Kidney epithelial cell (primary cell): ENCODE measurements at regions not wholly inside any gene's neighbourhood (a gene's known extent, or its start where the extent isn't known, plus 50 kb on each side); places are given as distances from the start of the nearest gene placed in this dataset.

ENCODE experiments used
- DNase-seq: peaks from one replicate; pipeline ENCODE4 v3.0.0-alpha.2; 2010; ENCODE audit warnings: low read depth
- H3K27me3 ChIP-seq: 2 replicates; pipeline ENCODE4 v1.6.0; 2011; ENCODE audit warnings: low read length; ENCODE audit not compliant: control insufficient read depth, insufficient read depth
- H3K36me3 ChIP-seq: 2 replicates; pipeline ENCODE4 v1.5.1; 2011; ENCODE audit warnings: low read length; ENCODE audit not compliant: control insufficient read depth, insufficient read depth
- H3K4me3 ChIP-seq: 2 replicates; pipeline ENCODE4 v1.5.1; 2011; ENCODE audit warnings: low read depth, mild to moderate bottlenecking, control low read depth, low read length
- TF ChIP-seq, protein P1 (sequence below): IDR thresholded peaks from 2 replicates; pipeline ENCODE4 v1.5.1; 2011; ENCODE audit warnings: mild to moderate bottlenecking, moderate library complexity, low read length, control low read depth, inconsistent platforms; ENCODE audit not compliant: insufficient read depth, poor library complexity, severe bottlenecking

DNA sequence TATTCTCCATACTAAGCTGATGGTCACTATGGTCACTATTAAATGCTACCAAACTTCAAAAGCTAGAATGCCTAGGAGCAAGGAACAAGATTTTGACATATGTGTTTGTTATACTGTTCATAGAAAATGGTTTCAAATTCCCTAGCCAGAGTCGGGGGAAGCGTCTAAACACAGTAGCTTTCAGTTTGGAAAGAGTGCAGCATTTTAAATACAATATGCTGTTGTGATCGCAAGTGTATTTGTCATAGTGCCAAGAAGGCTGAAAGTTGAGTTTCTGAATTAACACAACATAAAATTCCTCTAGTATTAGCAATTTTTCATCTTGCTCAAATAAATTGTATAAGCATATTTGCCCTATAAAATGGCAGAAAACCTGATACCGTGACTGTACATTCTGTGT lies 280.4 kb downstream of the ZNF608 start:
- DNase-seq = no peak
- TF ChIP-seq, protein P1, sequence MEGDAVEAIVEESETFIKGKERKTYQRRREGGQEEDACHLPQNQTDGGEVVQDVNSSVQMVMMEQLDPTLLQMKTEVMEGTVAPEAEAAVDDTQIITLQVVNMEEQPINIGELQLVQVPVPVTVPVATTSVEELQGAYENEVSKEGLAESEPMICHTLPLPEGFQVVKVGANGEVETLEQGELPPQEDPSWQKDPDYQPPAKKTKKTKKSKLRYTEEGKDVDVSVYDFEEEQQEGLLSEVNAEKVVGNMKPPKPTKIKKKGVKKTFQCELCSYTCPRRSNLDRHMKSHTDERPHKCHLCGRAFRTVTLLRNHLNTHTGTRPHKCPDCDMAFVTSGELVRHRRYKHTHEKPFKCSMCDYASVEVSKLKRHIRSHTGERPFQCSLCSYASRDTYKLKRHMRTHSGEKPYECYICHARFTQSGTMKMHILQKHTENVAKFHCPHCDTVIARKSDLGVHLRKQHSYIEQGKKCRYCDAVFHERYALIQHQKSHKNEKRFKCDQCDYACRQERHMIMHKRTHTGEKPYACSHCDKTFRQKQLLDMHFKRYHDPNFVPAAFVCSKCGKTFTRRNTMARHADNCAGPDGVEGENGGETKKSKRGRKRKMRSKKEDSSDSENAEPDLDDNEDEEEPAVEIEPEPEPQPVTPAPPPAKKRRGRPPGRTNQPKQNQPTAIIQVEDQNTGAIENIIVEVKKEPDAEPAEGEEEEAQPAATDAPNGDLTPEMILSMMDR = no peak
- no peaks in the 10 kb centered on the region for H3K36me3 ChIP-seq
- no peak overlapping the region for H3K4me3 ChIP-seq
- H3K27me3 ChIP-seq = no peaks in the 10 kb centered on the region

DNA sequence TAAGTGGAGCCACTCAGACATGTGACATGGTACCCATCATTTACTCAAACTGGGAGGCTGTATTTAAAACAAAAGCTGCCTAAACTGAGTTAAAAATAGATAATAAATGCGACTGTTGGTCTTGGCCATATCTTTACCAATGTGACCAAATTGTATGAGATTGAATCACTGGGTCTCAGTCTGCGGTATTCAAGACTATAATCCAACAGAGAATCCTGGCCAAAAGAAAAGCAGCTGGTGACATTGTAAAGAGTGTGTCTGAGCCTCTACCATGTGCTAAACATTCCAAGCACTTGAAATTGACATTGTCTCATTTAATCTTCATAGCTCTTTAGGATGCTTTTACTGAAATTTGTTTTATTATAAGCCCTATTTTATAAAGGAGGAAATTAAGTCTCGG lies 282.6 kb downstream of the ZNF608 start:
- H3K27me3 ChIP-seq = no peaks in the 10 kb centered on the region
- no peaks in the 10 kb centered on the region for H3K36me3 ChIP-seq
- DNase-seq = no peak
- H3K4me3 ChIP-seq = no peak overlapping the region
- TF ChIP-seq, protein P1 = no peak

DNA sequence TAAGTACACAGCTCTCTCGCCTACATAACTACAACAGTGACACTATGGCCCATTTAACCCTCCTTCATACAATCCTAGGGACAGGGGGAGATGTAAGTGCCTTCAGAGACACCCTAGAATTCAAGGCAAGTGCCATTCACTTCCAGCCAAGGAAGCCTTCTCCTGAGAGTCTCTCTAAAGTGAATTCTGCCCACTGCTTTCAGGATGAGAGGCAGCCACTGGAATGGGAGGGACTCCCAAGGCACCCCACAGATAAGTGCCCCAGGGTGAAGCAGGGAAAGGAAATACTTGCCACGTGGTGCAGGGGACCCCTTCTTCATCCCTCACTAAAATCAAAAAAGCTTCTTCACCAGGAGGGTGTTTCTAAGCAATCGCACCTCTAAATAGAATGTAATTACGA lies 283.7 kb downstream of the ZNF608 start:
- no peaks in the 10 kb centered on the region for H3K27me3 ChIP-seq
- H3K36me3 ChIP-seq = no peaks in the 10 kb centered on the region
- H3K4me3 ChIP-seq = no peak overlapping the region
- TF ChIP-seq, protein P1 = no peak
- no peak for DNase-seq

DNA sequence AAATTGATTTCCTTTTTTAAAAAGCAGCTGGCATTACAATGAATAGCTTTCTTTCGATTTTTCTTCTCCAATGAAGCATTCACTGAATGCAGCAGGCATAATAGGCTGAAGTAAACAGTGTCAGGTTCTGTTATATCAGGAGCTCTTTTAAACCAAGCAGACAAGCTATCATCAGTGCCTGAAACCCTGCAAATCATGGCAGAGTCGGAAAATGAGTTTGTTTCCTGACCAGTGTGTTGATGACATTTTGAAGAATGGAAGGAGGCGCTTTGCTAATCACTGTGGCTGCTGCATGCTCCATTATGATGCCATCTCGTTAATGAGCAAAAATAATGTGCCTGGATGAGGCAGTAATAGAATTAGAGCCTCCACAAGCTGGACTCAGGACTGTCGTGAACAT lies 284.5 kb downstream of the ZNF608 start:
- no peak for DNase-seq
- TF ChIP-seq, protein P1 = no peak
- Histone ChIP-seq H3K27me3 (no peaks in the 10 kb centered on the region), H3K36me3 (no peaks in the 10 kb centered on the region), H3K4me3 (no peak overlapping the region)

DNA sequence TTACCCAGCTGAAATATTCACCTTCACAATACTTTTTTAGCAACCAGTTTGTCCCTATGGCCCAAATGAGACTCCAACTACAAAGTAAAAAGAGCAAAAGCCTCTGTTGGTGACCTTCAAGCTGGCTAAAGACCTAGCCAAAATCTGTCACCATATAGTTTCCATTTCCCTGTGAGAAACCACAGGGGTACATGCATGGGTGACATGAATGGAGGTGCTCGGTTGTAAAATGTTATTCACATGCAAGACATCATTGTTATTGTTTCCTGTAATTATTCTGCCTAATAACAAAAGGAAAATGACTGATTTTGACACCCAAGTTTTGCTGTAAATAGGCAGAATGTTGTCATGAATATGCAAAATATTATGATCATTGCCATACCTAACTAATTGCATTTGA lies 285.3 kb downstream of the ZNF608 start:
- TF ChIP-seq, protein P1 = no peak
- no peak for DNase-seq
- H3K36me3 ChIP-seq = no peaks in the 10 kb centered on the region
- no peak overlapping the region for H3K4me3 ChIP-seq
- no peaks in the 10 kb centered on the region for H3K27me3 ChIP-seq

DNA sequence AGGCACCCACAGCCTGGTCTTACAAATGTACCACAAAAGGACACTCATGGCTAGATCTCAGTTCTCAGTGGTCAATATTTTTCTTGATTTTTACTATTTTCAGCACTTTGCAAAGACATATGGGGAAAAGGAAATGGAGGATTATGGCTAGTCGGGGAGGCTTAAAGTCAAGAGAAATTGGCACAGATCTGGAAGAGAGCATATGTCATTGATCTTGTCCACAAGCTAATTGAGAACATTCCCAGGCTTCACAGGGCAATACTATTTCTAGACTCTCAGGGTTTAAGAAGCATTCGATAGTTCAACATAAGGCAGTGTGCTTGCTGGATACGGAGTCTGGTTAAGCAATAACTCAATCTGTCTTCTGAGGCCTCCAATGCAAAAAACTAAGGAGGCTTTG lies 285.8 kb downstream of the ZNF608 start:
- no peaks in the 10 kb centered on the region for H3K36me3 ChIP-seq
- no peaks in the 10 kb centered on the region for H3K27me3 ChIP-seq
- no peak for DNase-seq
- no peak overlapping the region for H3K4me3 ChIP-seq
- TF ChIP-seq, protein P1 = no peak
